ENCODE measurements at regions not wholly inside any gene's neighbourhood (a gene's known extent, or its start where the extent isn't known, plus 50 kb on each side); places are given as distances from the start of the nearest gene placed in this dataset.

DNA sequence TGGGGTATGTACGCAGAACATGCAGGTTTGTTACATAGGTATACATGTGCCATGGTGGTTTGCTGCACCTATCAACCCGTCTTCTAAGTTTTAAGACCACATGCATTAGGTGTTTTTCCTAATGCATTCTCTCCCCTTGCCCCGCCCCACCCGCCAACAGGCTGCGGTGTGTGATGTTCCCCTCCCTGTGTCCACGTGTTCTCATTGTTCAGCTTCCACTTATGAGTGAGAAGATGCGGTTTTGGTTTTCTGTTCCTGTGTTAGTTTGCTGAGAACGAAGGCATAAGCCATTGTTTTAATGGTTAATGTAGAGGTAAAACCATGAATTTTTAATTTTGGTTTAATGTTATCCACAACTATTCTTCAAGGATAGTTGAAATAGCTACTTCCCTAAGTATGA lies 346.8 kb upstream of the EPHA6 start:
- Histone ChIP-seq H3K27me3 (ENCODE audit: control insufficient read depth, insufficient read depth, low read length) (no peaks in the 10 kb centered on the region), H3K9me3 (ENCODE audit: control insufficient read depth, insufficient read depth, low read depth, low read length) (no peaks in the 10 kb centered on the region), H3K4me3 (ENCODE audit: low read depth in 2 of 2, low read length in 2 of 2) (no peak overlapping the region), H3K4me1 (ENCODE audit: control insufficient read depth, insufficient read depth, low read length) (no peaks in the 10 kb centered on the region), H3K27ac (ENCODE audit: low read length) (no peak overlapping the region), H3K36me3 (ENCODE audit: control insufficient read depth, insufficient read depth, low read length) (no peaks in the 10 kb centered on the region)
- CTCF ChIA-PET, result no interaction called here
- no peak for DNase-seq (ENCODE audit: low read depth, low spot score)
- in situ Hi-C loops (cut with HindIII; ENCODE audit: low pct_unique_long_range_greater_than_20kb, low sequenced_read_pairs) (no loop called here), intact Hi-C loops (cut with micrococcal nuclease; ENCODE audit: unreplicated experiment) (no loop called here)
- ATAC-seq, result no peak
- TF ChIP-seq TCF7L2 (IDR thresholded peaks at IDR 0.05; ENCODE audit: low read depth, low read length), result no peak
- no peak for TF ChIP-seq POLR2AphosphoS5 (IDR thresholded peaks at IDR 0.05; ENCODE audit: low read depth, low read length)
- TF ChIP-seq SIN3A (IDR thresholded peaks at IDR 0.05; ENCODE audit: borderline replicate concordance, insufficient read depth, low read depth, low read length), result no peak
- TF ChIP-seq, protein P1, sequence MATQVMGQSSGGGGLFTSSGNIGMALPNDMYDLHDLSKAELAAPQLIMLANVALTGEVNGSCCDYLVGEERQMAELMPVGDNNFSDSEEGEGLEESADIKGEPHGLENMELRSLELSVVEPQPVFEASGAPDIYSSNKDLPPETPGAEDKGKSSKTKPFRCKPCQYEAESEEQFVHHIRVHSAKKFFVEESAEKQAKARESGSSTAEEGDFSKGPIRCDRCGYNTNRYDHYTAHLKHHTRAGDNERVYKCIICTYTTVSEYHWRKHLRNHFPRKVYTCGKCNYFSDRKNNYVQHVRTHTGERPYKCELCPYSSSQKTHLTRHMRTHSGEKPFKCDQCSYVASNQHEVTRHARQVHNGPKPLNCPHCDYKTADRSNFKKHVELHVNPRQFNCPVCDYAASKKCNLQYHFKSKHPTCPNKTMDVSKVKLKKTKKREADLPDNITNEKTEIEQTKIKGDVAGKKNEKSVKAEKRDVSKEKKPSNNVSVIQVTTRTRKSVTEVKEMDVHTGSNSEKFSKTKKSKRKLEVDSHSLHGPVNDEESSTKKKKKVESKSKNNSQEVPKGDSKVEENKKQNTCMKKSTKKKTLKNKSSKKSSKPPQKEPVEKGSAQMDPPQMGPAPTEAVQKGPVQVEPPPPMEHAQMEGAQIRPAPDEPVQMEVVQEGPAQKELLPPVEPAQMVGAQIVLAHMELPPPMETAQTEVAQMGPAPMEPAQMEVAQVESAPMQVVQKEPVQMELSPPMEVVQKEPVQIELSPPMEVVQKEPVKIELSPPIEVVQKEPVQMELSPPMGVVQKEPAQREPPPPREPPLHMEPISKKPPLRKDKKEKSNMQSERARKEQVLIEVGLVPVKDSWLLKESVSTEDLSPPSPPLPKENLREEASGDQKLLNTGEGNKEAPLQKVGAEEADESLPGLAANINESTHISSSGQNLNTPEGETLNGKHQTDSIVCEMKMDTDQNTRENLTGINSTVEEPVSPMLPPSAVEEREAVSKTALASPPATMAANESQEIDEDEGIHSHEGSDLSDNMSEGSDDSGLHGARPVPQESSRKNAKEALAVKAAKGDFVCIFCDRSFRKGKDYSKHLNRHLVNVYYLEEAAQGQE (IDR thresholded peaks at IDR 0.05; ENCODE audit: insufficient read depth in 1 of 2, low read depth in 2 of 2, low read length in 1 of 2), result no peak
- TF ChIP-seq, protein P2, sequence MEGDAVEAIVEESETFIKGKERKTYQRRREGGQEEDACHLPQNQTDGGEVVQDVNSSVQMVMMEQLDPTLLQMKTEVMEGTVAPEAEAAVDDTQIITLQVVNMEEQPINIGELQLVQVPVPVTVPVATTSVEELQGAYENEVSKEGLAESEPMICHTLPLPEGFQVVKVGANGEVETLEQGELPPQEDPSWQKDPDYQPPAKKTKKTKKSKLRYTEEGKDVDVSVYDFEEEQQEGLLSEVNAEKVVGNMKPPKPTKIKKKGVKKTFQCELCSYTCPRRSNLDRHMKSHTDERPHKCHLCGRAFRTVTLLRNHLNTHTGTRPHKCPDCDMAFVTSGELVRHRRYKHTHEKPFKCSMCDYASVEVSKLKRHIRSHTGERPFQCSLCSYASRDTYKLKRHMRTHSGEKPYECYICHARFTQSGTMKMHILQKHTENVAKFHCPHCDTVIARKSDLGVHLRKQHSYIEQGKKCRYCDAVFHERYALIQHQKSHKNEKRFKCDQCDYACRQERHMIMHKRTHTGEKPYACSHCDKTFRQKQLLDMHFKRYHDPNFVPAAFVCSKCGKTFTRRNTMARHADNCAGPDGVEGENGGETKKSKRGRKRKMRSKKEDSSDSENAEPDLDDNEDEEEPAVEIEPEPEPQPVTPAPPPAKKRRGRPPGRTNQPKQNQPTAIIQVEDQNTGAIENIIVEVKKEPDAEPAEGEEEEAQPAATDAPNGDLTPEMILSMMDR (IDR thresholded peaks at IDR 0.05), result no peak
- no TSS peak for BruUV-seq (replicated peaks)
- POLR2A ChIA-PET, result no interaction called here

DNA sequence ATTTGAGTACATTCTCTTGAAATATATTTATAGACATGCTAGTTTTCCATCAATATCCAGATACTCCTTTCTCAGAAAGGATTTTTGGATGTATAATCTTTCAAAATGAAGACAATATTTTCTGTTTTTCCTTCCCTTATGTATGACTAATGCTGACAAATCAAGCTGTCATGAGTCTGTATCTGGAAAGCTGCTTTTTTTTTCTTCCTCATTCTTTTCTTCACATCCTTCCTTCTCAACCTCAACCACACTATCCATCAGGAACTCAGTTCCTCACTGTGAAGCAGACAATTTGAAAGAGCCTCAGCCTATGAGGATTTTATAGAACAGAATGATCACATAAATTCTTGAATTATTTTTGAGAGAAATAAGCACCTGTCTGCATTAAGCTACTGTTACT lies 335.9 kb upstream of the EPHA6 start:
- Histone ChIP-seq H3K4me3 (ENCODE audit: low read depth in 2 of 2, low read length in 2 of 2) (no peak overlapping the region), H3K4me1 (ENCODE audit: control insufficient read depth, insufficient read depth, low read length) (no peaks in the 10 kb centered on the region), H3K9me3 (ENCODE audit: control insufficient read depth, insufficient read depth, low read depth, low read length) (no peaks in the 10 kb centered on the region), H3K27ac (ENCODE audit: low read length) (no peak overlapping the region), H3K36me3 (ENCODE audit: control insufficient read depth, insufficient read depth, low read length) (no peaks in the 10 kb centered on the region), H3K27me3 (ENCODE audit: control insufficient read depth, insufficient read depth, low read length) (no peaks in the 10 kb centered on the region)
- ChIA-PET POLR2A (no interaction called here), CTCF (no interaction called here)
- ATAC-seq (no peak), DNase-seq (ENCODE audit: low read depth, low spot score) (no peak)
- in situ Hi-C loops (cut with HindIII; ENCODE audit: low pct_unique_long_range_greater_than_20kb, low sequenced_read_pairs), result no loop called here
- BruUV-seq (replicated peaks), result no TSS peak
- TF ChIP-seq, protein P2 (IDR thresholded peaks at IDR 0.05), result no peak
- TF ChIP-seq POLR2AphosphoS5 (IDR thresholded peaks at IDR 0.05; ENCODE audit: low read depth, low read length), result no peak
- TF ChIP-seq, protein P1 (IDR thresholded peaks at IDR 0.05; ENCODE audit: insufficient read depth in 1 of 2, low read depth in 2 of 2, low read length in 1 of 2), result no peak
- no peak for TF ChIP-seq TCF7L2 (IDR thresholded peaks at IDR 0.05; ENCODE audit: low read depth, low read length)
- no peak for TF ChIP-seq SIN3A (IDR thresholded peaks at IDR 0.05; ENCODE audit: borderline replicate concordance, insufficient read depth, low read depth, low read length)
- intact Hi-C loops (cut with micrococcal nuclease; ENCODE audit: unreplicated experiment), result no loop called here
